IMR-90 (cell line): ENCODE measurements at regions not wholly inside any gene's neighbourhood (a gene's known extent, or its start where the extent isn't known, plus 50 kb on each side); places are given as distances from the start of the nearest gene placed in this dataset.

Experiments used
- POLR2A ChIP-seq: IDR thresholded peaks from 2 replicates; pipeline ENCODE4 v1.6.1; 2012; ENCODE audit warnings: mild to moderate bottlenecking, low read depth, low read length
- TF ChIP-seq, protein P1 (sequence below): fragments of 150-350 bp; IDR thresholded peaks from 2 replicates; pipeline ENCODE4 v1.6.1; 2017; ENCODE audit warnings: mild to moderate bottlenecking, antibody characterized with exemption, low read length, low read depth
- TF ChIP-seq, protein P2 (sequence below): conservative IDR thresholded peaks from 2 replicates; pipeline ENCODE4 v1.5.1; 2012; ENCODE audit warnings: mild to moderate bottlenecking, low read depth, low read length, improper control_type of control experiment

DNA sequence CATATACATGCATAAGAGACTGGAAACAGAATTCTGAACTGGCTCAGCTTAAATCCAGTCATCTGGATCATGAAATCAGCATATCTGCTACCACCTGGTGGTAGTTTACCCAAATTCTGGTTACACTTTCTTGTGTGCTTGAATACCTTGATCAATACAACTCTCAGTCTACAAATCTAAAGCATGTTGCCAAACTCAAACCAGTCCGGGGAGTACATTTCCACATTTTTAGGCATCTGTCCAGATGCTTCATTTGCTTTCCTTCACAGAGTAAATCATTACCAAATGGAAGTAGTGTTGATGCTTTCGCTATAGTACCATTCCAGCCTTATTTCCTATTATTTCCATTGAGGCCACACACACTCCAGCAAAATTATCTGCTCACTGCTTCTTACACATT, 126.4 kb downstream of the P2RY1 start:
- TF ChIP-seq POLR2A = no peak
- TF ChIP-seq, protein P1, sequence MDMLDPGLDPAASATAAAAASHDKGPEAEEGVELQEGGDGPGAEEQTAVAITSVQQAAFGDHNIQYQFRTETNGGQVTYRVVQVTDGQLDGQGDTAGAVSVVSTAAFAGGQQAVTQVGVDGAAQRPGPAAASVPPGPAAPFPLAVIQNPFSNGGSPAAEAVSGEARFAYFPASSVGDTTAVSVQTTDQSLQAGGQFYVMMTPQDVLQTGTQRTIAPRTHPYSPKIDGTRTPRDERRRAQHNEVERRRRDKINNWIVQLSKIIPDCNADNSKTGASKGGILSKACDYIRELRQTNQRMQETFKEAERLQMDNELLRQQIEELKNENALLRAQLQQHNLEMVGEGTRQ = no peak
- TF ChIP-seq, protein P2, sequence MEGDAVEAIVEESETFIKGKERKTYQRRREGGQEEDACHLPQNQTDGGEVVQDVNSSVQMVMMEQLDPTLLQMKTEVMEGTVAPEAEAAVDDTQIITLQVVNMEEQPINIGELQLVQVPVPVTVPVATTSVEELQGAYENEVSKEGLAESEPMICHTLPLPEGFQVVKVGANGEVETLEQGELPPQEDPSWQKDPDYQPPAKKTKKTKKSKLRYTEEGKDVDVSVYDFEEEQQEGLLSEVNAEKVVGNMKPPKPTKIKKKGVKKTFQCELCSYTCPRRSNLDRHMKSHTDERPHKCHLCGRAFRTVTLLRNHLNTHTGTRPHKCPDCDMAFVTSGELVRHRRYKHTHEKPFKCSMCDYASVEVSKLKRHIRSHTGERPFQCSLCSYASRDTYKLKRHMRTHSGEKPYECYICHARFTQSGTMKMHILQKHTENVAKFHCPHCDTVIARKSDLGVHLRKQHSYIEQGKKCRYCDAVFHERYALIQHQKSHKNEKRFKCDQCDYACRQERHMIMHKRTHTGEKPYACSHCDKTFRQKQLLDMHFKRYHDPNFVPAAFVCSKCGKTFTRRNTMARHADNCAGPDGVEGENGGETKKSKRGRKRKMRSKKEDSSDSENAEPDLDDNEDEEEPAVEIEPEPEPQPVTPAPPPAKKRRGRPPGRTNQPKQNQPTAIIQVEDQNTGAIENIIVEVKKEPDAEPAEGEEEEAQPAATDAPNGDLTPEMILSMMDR = no peak
